ACHN (cell line): ENCODE measurements at regions not wholly inside any gene's neighbourhood (a gene's known extent, or its start where the extent isn't known, plus 50 kb on each side); places are given as distances from the start of the nearest gene placed in this dataset.
"Not testable (repeated sequence)": the region's sequence is repeated elsewhere in the genome, so short reads cannot be mapped to it uniquely, and the experiment has no call there.

Experiments
- DNase-seq: peaks from one replicate; pipeline ENCODE4 v3.0.0-alpha.2; 2015
- in situ Hi-C: cut with HindIII; loops from 2 replicates; pipeline ENCODE4 v1.10.0; 2017; ENCODE audit warnings: low sequenced_read_pairs, low pct_ligation_motif_present, low pct_unique_long_range_greater_than_20kb

DNA sequence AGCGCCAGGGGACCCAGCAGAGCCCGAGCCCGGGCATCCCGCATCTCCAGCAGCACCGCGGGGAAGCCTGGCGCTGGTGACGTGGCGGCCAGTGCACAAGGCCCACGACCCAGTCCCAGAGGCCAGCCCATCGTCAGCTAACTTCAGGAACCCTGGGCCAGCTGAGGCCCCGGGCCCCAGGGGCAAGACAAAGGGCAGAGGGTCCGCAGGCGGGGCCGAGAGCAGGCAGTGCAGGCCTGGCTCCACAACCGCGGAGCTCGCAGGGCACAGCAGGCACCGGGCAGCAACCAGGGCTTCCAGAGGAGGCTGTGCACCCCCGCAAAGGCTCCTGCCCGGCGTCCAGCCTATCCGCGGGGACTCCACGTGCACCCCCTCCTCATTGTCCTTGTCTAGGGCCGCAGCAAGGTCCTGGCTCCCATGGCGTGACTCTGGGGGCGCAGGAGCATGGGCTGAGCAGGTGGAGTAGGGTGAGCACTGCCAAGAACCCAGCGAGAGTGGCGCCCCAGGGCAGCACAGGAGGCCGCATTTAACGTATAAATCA, 352.5 kb downstream of the KCNJ18 start:
- in situ Hi-C loops, DNase-seq: not testable (repeated sequence)

DNA sequence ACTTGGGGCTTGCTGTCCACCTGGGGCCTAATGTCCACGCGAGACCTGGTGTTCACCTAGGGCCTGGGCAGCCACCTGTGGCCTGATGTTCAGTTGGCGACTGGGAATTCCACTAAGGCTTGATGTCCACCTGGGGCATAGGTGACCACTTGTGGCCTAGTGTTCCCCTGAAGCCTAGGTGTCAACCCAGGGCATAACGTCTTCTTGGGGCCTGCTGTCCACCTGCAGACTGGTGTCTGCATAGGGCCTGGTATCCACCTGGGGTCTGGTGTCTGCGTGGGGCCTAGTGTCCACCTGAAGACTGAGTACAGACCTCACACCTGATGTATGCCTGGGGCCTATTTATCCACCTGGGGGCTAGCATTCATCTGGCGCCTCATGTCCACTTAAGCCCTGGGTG, 355.2 kb downstream of the KCNJ18 start:
- DNase-seq, in situ Hi-C loops: not testable (repeated sequence)

DNA sequence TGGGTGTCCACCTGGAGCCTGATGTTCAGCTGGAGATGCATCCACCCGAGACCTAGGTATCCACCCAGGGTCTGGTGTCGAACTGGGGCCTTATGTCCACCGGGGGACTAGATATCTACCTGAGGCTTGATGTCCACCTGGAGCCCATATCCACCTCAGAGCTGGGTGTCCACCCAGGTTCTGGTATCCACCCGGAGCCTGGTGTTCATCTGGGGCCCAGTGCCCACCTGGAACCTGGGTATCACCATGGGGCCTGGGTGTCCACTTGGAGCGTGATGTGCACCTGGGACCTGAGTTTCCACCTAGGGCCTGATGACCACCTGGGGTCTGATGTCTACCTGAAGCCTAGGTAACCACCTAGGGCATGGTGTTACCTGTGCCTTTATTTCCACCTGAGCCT, 355.9 kb downstream of the KCNJ18 start:
- in situ Hi-C loops, DNase-seq: not testable (repeated sequence)

DNA sequence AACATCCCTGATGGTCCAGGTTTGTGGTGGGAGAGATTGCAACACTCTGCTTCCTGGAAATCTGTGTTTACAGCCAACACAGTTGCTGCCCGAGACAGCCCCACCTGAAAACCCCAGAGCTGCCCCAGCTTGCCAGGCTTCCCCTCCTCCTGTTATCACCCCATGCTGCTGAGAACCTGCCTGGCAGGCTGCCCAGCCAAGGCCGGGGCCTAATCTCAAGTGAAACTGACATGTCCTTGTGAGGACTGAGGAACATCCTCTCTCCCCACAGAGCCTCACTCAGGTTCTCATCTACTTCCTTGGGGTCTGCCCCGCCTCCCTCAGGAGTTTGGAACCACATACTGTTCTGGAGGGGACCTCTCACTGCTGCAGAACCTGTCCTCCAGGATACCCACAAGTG, 358.4 kb downstream of the KCNJ18 start:
- in situ Hi-C loops, DNase-seq: not testable (repeated sequence)

DNA sequence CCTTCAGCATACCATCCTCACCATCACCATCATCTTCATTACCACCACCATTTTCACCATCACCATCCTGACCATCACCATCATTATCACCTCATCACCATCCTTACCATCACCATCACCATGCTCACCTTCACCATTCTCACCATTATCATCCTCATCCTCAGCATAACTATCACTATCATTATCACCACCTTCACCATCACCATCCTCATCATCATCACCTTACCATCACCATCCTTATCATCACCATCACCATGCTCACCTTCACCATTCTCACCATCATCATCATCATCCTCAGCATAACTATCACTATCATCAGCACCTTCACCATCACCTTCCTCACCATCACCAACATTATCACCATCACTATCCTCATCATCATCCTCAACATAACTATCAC, 360.4 kb downstream of the KCNJ18 start:
- DNase-seq, in situ Hi-C loops: not testable (repeated sequence)

DNA sequence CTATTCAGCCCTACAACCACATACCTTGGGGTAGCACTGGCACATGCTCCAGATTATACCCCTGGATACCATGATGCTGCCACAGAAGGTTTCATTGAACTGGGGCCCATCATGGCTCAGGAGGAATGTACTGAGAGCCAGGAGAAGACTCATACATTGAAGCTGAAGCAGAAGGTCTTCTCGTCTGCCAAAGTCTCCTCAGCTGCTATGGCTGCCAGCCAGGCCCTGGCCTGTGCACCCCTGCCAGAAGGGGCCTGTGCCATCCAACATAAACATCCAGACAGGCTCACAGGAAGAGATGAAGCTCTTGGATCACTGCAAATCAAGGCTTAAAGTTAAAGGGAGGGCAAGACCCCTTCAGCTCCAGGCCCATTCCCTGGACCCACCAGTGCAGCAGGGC, 364.2 kb downstream of the KCNJ18 start:
- in situ Hi-C loops, DNase-seq: not testable (repeated sequence)

DNA sequence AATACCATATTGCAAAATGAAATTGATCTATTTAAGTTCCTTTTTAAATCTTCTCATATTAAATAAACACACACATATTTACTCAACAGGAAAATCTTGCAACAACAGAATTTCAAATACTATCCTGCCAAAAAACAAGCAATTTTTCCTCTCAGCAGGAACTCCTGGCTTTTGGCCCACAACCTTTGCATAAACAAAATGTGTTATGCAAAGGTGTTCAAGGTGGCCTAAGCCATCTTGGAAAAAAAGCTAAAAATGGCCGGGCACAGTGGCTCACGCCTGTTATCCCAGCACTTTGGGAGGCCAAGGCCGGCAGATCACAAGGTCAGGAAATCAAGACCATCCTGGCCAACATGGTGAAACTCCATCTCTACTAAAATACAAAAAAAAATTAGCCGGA, 383.6 kb downstream of the KCNJ18 start:
- in situ Hi-C loops, DNase-seq: not testable (repeated sequence)

DNA sequence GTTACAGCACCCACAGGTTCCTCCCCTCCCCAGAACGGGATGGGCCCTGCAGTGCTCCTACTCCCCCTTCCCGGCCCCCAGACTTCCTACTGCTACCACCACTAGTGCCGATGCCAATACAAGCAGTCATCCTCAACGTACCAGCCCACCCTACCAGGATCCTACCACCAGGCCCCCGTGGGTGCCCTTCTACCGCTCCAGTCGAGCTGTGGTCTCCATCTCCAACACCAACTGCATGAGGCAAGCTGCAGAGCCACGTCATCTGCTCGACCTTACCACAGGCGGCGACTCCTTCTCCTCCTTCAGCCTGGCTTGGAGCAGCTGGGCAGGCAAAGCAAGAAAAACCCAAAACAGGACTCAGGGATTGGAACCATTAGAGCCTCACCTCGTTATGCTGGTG, 396.3 kb downstream of the KCNJ18 start:
- in situ Hi-C loops, DNase-seq: not testable (repeated sequence)

DNA sequence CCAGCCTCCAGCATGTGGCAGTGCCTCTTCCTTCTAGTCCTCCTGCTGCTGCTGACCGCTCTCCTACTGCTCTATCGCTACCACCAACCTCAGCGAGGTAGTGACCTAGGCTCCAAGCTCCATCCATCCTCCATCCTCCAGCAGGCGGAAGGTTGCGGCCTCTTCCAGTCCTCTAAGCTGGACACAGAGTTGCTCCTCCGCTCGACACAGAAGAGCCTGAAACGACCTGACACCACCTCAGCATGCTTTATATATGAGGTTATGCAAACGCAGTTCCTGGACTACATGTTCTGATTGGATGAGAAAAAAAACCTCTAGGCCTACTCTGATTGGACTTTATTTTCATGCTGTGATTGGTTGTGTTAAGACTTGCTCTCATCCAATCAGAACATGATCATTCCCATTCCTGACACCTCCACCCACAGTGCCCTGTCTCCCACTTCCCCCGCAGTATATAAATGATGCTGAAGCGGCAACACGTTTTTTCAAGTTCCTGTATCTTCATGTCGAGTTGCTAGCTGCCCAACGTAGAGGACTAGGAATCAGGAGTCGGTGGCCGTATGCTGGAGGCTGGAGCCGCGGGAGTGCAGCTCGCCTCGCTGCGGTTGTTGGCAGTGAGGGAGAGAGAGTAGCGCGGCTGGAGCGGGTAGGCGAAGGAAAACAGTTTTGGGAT, 398.1 kb downstream of the KCNJ18 start:
- DNase-seq, result no peak
- in situ Hi-C loops, result no loop called here

DNA sequence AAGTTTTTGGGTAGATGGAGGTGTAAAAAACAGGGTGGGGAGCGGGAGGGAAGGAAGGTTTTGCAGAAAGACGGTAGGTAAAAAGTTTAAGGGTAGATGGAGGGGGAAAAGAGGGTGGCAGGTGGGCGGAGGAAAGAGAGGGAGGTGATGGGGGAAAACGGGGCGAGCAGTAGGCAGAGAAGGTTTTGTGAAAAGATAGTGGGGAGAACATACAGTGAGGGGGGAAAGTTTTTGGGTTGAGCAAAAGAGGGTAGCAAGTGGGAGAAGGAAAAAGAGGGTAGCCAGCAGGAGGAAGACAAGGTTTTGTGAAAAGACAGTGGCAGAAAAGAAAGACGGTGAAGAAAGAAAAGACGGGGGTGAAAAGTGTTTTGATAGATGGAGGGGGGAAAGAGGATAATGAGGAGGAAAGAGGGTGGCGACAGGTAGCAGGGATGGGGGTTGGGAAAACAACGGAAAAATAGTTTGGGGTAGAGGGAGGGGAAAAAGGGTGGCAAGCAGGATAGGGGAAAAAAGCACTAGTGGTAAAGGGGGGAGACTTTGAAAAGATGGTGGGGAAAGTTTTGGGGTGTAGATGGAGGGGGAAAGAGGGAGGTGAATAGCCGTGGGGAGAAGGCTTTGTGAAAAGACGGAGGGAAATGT, 398.8 kb downstream of the KCNJ18 start:
- DNase-seq, in situ Hi-C loops: not testable (repeated sequence)

DNA sequence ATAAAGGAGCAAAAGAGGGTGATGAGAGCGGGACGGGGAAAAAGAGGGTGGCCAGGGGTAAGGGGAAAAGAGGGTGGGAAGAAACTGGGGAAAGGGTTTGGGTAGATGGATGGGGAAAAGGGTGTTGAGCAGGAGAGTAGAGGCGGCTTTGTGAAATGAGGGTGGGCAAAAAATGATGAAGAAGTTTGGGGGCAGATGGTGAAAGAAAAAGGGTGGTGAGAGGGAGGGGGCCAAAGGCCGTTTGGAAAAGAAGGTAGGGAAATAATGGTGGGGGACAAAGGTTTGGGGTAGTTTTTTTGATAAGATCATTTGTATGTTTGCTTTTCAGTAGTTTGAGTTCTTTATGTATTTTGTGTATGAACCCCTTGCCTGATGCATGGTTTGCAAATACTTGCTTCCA, 399.5 kb downstream of the KCNJ18 start:
- DNase-seq, result not testable (repeated sequence)

DNA sequence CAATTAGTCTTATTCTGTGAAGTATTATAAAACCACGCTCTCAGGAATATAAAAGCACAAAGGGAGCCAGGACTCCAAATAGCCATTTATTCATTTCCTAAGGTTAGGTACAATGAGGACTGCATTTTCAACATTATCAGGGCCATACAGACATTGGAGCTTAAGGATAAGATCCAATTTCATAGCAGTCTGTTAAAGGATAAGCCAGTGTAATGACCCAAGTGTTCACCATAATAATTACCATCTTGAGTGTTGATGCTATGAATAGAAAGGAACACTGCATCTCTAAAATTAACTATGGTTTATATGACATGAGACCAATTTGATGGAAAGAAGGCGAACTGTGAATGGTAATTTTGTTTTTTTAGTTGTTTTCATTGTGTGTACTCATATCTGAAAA, 403.1 kb downstream of the KCNJ18 start:
- DNase-seq, result not testable (repeated sequence)

More for the DNA sequence above, 399.5 kb downstream of the KCNJ18 start:
- in situ Hi-C loops, result not testable (repeated sequence)

DNA sequence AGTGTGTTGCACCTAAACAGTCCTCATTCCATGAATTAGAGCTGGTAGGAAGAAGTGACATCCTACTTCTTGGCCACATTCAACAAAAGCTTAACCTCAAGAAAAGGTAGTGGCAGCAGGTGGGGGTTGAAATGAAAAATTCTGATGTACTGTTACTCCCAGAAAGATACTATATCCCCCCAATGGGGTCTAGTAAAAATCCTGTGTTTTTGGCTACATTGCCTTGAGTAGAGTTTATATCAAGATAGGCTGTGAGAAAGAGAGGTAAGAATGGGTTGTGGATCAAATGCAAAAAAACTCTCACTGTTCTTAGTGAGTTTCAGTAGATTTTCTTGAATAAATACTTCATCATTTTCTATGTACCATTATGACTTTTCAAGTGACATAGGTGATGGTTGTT, 407.3 kb downstream of the KCNJ18 start:
- DNase-seq, in situ Hi-C loops: not testable (repeated sequence)

More for the DNA sequence above, 403.1 kb downstream of the KCNJ18 start:
- in situ Hi-C loops, result not testable (repeated sequence)

DNA sequence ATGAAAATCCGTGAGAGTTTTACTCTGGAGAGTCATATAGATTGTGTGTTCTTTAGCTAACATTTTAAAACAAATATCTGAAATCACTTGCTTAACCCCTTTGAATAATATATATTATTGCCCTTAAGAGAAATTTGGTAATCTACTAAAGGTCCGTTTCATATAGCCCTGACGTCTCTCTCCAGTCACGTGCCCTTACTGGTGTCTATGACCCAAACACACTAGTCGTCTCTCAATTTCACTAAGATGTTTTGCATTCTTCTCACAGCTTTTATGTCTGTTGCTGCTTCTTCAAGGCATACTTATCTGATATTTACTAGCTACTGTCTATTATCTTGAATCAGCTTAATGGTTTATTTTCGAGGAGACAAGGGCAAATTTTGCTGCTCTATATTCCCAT, 409.9 kb downstream of the KCNJ18 start:
- DNase-seq, result no peak
- in situ Hi-C loops, result no loop called here

DNA sequence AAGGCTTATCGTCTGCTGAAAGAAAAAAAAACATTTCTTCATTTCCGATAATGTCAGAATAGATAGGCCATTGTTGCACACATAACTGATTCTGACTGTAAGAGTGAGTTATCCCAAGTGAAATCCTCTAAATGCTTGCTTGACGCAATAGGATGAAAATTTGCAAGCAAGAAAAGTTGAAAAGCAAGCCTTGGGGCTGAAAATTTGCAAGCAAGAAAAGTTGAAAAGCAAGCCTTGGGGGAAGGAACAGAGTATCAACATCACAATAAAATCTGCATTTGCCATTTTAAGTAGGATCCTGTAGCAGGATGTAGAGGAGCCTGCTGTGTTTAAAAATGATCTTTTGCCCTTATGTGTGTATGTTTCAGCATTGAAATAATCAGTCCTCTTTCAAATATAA, 424.4 kb downstream of the KCNJ18 start:
- DNase-seq, in situ Hi-C loops: not testable (repeated sequence)

DNA sequence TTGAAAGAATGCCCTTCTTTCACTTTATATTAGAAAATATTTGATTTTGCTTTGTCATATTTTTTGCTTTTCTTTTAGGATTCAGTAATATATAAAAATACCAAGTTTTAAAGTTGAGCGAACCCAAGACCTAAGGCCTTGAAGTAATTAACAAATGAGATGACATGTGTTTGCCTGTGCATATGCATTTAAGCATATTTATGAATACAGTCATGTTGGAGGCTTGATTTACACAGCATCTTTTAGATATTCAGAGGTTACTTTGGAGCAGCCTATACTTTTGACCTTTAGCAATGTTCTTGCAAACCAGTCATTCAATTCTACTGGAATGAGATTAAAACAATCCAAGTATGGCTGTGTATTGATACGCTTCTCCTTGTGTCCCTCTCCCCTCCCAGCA, 425.1 kb downstream of the KCNJ18 start:
- in situ Hi-C loops, DNase-seq: not testable (repeated sequence)

DNA sequence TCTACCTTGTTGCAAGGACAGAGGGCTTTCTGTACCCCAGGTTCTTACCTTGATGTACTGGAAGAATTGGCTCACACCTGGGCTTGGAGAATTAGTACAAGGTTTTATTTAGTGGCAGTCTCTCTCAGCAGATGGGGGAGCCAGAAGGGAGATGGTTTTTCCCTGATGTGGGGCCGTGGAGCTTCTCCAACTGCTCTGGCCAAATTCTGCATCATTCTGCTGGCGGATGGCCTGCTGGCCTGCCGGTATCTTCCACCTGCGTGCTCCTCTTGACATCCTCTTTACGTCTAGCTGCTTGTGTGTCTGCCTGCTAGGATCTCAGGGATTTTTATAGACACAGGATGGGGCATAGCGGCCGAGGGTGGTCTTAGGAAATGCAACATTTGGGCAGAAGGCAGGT, 426.7 kb downstream of the KCNJ18 start:
- in situ Hi-C loops, DNase-seq: not testable (repeated sequence)

DNA sequence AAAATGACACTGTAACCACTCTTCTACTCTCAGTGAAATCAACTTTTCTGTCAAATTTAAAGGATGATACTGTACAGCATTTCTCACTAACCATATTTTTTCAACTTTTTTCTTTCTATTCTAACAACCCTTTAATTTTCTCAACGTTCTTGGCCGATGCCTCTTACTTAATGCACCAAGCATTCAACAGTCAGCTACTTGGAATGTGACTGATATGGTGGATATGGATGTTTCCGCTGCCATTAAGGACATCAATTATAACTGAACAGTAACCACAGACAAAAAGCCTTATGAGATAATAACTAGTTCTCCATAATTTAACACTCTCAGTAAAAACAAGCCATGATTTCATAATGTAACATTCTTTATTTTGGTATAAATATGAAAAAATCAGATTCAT, 427.4 kb downstream of the KCNJ18 start:
- in situ Hi-C loops, DNase-seq: not testable (repeated sequence)

DNA sequence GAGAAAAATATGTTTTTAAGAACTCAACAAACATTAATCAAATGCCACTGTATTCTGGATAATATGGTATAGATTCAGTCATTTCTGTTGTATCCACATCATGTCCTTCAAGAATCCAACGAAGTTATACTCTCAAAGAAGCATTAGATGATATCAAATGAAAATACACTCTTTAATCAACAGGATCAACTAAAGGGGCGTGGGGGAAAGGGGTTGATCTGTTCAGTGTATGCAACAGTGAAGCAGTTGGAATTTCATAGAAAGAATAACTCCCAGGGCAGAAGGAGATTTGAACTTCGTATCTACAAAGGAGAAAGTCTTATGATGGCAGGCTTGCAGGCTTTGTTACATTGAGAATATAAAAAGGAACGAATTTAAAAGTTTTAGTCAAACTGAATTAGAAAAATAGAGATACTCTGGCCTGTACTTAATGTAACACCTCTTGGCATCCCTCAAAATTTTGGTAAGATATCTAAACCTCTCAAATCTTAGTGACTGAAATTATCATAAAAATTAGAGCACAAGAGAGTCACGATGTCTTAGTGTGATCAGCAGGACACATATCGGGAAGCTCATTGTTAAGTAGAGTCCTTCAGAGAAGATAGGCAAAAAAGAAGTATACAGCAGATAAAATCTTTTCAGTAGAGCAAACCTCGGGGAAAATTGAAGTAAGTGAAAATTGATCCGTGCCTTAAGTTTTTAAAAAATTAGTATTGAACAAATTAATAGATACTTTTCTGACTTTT, 431.4 kb downstream of the KCNJ18 start:
- in situ Hi-C loops, result no loop called here
- DNase-seq, result no peak
